PFSK-1 (cell line): ENCODE measurements at regions not wholly inside any gene's neighbourhood (a gene's known extent, or its start where the extent isn't known, plus 50 kb on each side); places are given as distances from the start of the nearest gene placed in this dataset.

Experiments used
- FOXP2 ChIP-seq: optimal IDR thresholded peaks from 2 replicates; pipeline ENCODE3; 2011; ENCODE audit warnings: borderline replicate concordance, control low read depth, inconsistent platforms; ENCODE audit not compliant: insufficient read depth; ENCODE audit errors: extremely low read length, extremely low read depth
- POLR2AphosphoS5 ChIP-seq: IDR thresholded peaks from 2 replicates; pipeline ENCODE4 v1.6.1; 2012; ENCODE audit warnings: low read depth, mild to moderate bottlenecking, control low read depth, low read length, moderate library complexity
- SIN3A ChIP-seq: IDR thresholded peaks from 2 replicates; pipeline ENCODE4 v1.6.1; 2012; ENCODE audit warnings: mild to moderate bottlenecking, low read length, moderate library complexity, borderline replicate concordance; ENCODE audit not compliant: insufficient read depth
- TAF1 ChIP-seq: IDR thresholded peaks from 2 replicates; pipeline ENCODE4 v1.6.1; 2012; ENCODE audit warnings: low read length, control low read depth, borderline replicate concordance; ENCODE audit not compliant: insufficient read depth

DNA sequence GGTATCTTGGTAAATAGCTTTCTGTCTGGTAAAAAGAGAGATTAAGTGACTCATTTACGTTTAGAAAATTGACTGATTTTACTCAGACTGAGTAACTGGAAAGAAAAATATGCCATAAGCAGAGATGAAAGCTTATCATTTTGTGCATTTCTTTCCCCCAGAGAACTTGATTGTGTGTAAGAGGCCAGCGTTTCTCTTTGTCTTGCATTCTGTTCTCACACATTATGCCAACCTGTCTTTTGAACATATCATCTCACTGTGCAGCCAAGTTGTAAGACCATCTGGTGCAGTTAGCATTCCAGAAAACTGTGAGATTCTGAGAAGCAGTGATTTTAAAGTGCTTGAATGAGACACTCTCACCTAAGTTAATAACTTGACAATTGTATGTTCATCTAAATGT is 651.3 kb downstream of the TECRL start:
- TF ChIP-seq FOXP2 (no peak), SIN3A (no peak), POLR2AphosphoS5 (no peak), TAF1 (no peak)
